ENCODE measurements at regions not wholly inside any gene's neighbourhood (a gene's known extent, or its start where the extent isn't known, plus 50 kb on each side); places are given as distances from the start of the nearest gene placed in this dataset.

GRCh38 chrX:63270873-63271272 lies 80.3 kb downstream of the SPIN4 start:
- TF ChIP-seq ZC3H11A (IDR thresholded peaks at IDR 0.05) (no peak), MAZ (IDR thresholded peaks at IDR 0.05; ENCODE audit: borderline replicate concordance, low read depth, low read length) (no peak)

All from A549 (cell line).